GM23248 (cell line): ENCODE measurements at regions not wholly inside any gene's neighbourhood (a gene's known extent, or its start where the extent isn't known, plus 50 kb on each side); places are given as distances from the start of the nearest gene placed in this dataset.

Source experiments
- DNase-seq: peaks from one replicate; pipeline ENCODE4 v3.0.0-alpha.2; 2015
- H2AFZ ChIP-seq: fragments of 200-600 bp; sonication (generic); 2 replicates; pipeline ENCODE4 v1.6.1; 2016; ENCODE audit warnings: antibody characterized with exemption
- H3F3A ChIP-seq: fragments of 200-600 bp; sonication (generic); 2 replicates; pipeline ENCODE4 v1.6.1; 2016; ENCODE audit warnings: mild to moderate bottlenecking, antibody characterized with exemption, mixed run types; ENCODE audit not compliant: insufficient read depth
- H3K27ac ChIP-seq: fragments of 200-600 bp; sonication (generic); 2 replicates; pipeline ENCODE4 v1.5.1; 2016; ENCODE audit warnings: mild to moderate bottlenecking
- H3K27me3 ChIP-seq: fragments of 200-600 bp; sonication (generic); replicated peaks from 2 replicates; pipeline ENCODE4 v1.6.1; 2016; ENCODE audit warnings: mild to moderate bottlenecking; ENCODE audit not compliant: insufficient read depth
- H3K36me3 ChIP-seq: fragments of 200-600 bp; sonication (generic); 2 replicates; pipeline ENCODE4 v1.6.1; 2016; ENCODE audit warnings: low read depth, mild to moderate bottlenecking
- H3K4me1 ChIP-seq: fragments of 200-600 bp; sonication (generic); 2 replicates; pipeline ENCODE4 v1.6.1; 2016; ENCODE audit warnings: mild to moderate bottlenecking; ENCODE audit not compliant: insufficient read depth
- H3K4me2 ChIP-seq: fragments of 200-600 bp; sonication (generic); one replicate; pipeline ENCODE4 v1.6.1; 2016; ENCODE audit warnings: mild to moderate bottlenecking; ENCODE audit not compliant: unreplicated experiment
- H3K4me3 ChIP-seq: fragments of 200-600 bp; sonication (generic); 2 replicates; pipeline ENCODE4 v1.5.1; 2016; ENCODE audit warnings: mild to moderate bottlenecking
- H3K79me2 ChIP-seq: fragments of 200-600 bp; sonication (generic); 2 replicates; pipeline ENCODE4 v1.6.1; 2016; ENCODE audit warnings: mild to moderate bottlenecking; ENCODE audit not compliant: insufficient read depth
- H3K9ac ChIP-seq: fragments of 200-600 bp; sonication (generic); 2 replicates; pipeline ENCODE4 v1.6.1; 2016; ENCODE audit warnings: mild to moderate bottlenecking
- H3K9me2 ChIP-seq: fragments of 200-600 bp; sonication (generic); 2 replicates; pipeline ENCODE4 v1.6.1; 2016; ENCODE audit warnings: mixed run types, mild to moderate bottlenecking, moderate library complexity; ENCODE audit not compliant: insufficient read depth
- H3K9me3 ChIP-seq: fragments of 200-600 bp; sonication (generic); one replicate; pipeline ENCODE4 v1.6.1; 2017; ENCODE audit warnings: low read depth
- H4K20me1 ChIP-seq: fragments of 200-600 bp; sonication (generic); 2 replicates; pipeline ENCODE4 v1.6.0; 2016; ENCODE audit not compliant: insufficient read depth
- EZH2 ChIP-seq: fragments of 200-600 bp; sonication (generic); IDR thresholded peaks from 2 replicates; pipeline ENCODE4 v1.6.1; 2018; ENCODE audit warnings: antibody characterized with exemption, mild to moderate bottlenecking; ENCODE audit not compliant: insufficient read depth, poor library complexity, severe bottlenecking
- EZH2phosphoT487 ChIP-seq: fragments of 200-600 bp; sonication (generic); IDR thresholded peaks from 2 replicates; pipeline ENCODE4 v1.6.1; 2018; ENCODE audit warnings: antibody characterized with exemption, moderate library complexity, mild to moderate bottlenecking, low read depth; ENCODE audit not compliant: insufficient read depth
- WGBS, 2 experiments: methylation state at CpG; one replicate each; pipeline ENCODE4 v1.1.6; 2015 to 2017; ENCODE audit warnings: low lambda C conversion rate in 2 of 2, low coverage in 1 of 2; ENCODE audit errors: missing lambda C conversion rate in 2 of 2; 5-methylcytosine and 5-hydroxymethylcytosine counted together
- in situ Hi-C: fragments of 300-500 bp; cut with MboI; formaldehyde crosslinking; loops from 2 replicates; pipeline ENCODE4 v1.15.0; 2020

GRCh38 chr9:95791695-95792094 is 83.8 kb upstream of the ERCC6L2 start:
- Histone ChIP-seq H2AFZ (no peak overlapping the region), H3F3A (peaks cover 20% of the 10 kb centered on the region), H3K9me3 (no peaks in the 10 kb centered on the region), H3K27ac (no peak overlapping the region), H3K79me2 (no peaks in the 10 kb centered on the region), H3K4me3 (no peak overlapping the region), H3K36me3 (no peaks in the 10 kb centered on the region), H3K27me3 (peaks cover 44% of the 10 kb centered on the region), H4K20me1 (no peaks in the 10 kb centered on the region), H3K9me2 (no peaks in the 10 kb centered on the region), H3K4me1 (peaks cover 16% of the 10 kb centered on the region), H3K9ac (no peak overlapping the region), H3K4me2 (no peak overlapping the region)
- WGBS, 2 experiments = 83 to 94% methylated on average over 2 of the region's 2 CpGs
- DNase-seq = no peak
- in situ Hi-C loops = no loop called here
- TF ChIP-seq EZH2phosphoT487 = no peak
- no peak for TF ChIP-seq EZH2

- Histone ChIP-seq H4K20me1 (no peaks in the 10 kb centered on the region), H3K27ac (no peak overlapping the region), H3K4me2 (no peak overlapping the region), H3K9me3 (no peaks in the 10 kb centered on the region), H3K9me2 (no peaks in the 10 kb centered on the region), H3F3A (peaks cover 20% of the 10 kb centered on the region), H3K4me3 (no peak overlapping the region), H3K36me3 (no peaks in the 10 kb centered on the region), H3K79me2 (no peaks in the 10 kb centered on the region), H3K9ac (no peak overlapping the region), H3K4me1 (peaks cover 16% of the 10 kb centered on the region), H3K27me3 (peaks cover 46% of the 10 kb centered on the region), H2AFZ (no peak overlapping the region)
- no peak for DNase-seq
- in situ Hi-C loops = no loop called here
- no peak for TF ChIP-seq EZH2phosphoT487
- WGBS, 2 experiments = 61 to 72% methylated on average over 4 of the region's 4 CpGs
Measured at GRCh38 chr9:95791286-95791685, 84.2 kb upstream of the ERCC6L2 start.

- TF ChIP-seq EZH2phosphoT487 (no peak), EZH2 (no peak)
- DNase-seq = no peak
- peaks cover 3% of the 10 kb centered on the region for H3K4me1 ChIP-seq
- no peak overlapping the region for H3K4me3 ChIP-seq
- in situ Hi-C loops = loop anchor here (10.0 kb wide), 1 partner anchor 56 kb away; no protein-coding TSS in a partner anchor
- no peak overlapping the region for H2AFZ ChIP-seq
- peaks cover 61% of the 10 kb centered on the region for H3K27me3 ChIP-seq
- no peaks in the 10 kb centered on the region for H4K20me1 ChIP-seq
- no peaks in the 10 kb centered on the region for H3K9me2 ChIP-seq
- no peaks in the 10 kb centered on the region for H3K79me2 ChIP-seq
- no peak overlapping the region for H3K9ac ChIP-seq
- H3K4me2 ChIP-seq = no peak overlapping the region
- H3F3A ChIP-seq = peaks cover 5% of the 10 kb centered on the region
- H3K36me3 ChIP-seq = no peaks in the 10 kb centered on the region
- 28 to 32% methylated on average over 6 of the region's 6 CpGs for whole genome bisulfite sequencing, 2 experiments
- H3K9me3 ChIP-seq = no peaks in the 10 kb centered on the region
- H3K27ac ChIP-seq = no peak overlapping the region
Measured at GRCh38 chr9:95788521-95788991, 86.9 kb upstream of the ERCC6L2 start.

GRCh38 chr9:95788021-95788420 is 87.5 kb upstream of the ERCC6L2 start:
- Histone ChIP-seq H3K27ac (no peak overlapping the region), H3K9ac (no peak overlapping the region), H3K4me3 (no peak overlapping the region), H3K9me3 (no peaks in the 10 kb centered on the region), H3F3A (0 out of 2 replicates have a peak, but pooled peaks cover under 1% of the 10 kb centered on the region), H3K27me3 (peaks cover 61% of the 10 kb centered on the region), H3K4me2 (no peak overlapping the region), H3K79me2 (no peaks in the 10 kb centered on the region), H4K20me1 (no peaks in the 10 kb centered on the region), H3K36me3 (no peaks in the 10 kb centered on the region), H2AFZ (no peak overlapping the region), H3K9me2 (no peaks in the 10 kb centered on the region), H3K4me1 (no peaks in the 10 kb centered on the region)
- no peak for DNase-seq
- in situ Hi-C loops = loop anchor here (10.0 kb wide), 1 partner anchor 57 kb away; no protein-coding TSS in a partner anchor
- 19 to 20% methylated on average over 7 of the region's 7 CpGs for WGBS, 2 experiments
- no peak for TF ChIP-seq EZH2phosphoT487
- no peak for TF ChIP-seq EZH2

- no peak overlapping the region for H3K4me2 ChIP-seq
- H3K4me1 ChIP-seq = no peaks in the 10 kb centered on the region
- H3K4me3 ChIP-seq = no peak overlapping the region
- in situ Hi-C loops = loop anchor here (10.0 kb wide), 1 partner anchor 60 kb away; no protein-coding TSS in a partner anchor
- H3K79me2 ChIP-seq = no peaks in the 10 kb centered on the region
- 89 to 92% methylated on average over 3 of the region's 3 CpGs for WGBS, 2 experiments
- no peaks in the 10 kb centered on the region for H3K9me3 ChIP-seq
- H3K27ac ChIP-seq = no peak overlapping the region
- H3K9me2 ChIP-seq = no peaks in the 10 kb centered on the region
- no peaks in the 10 kb centered on the region for H3F3A ChIP-seq
- H4K20me1 ChIP-seq = no peaks in the 10 kb centered on the region
- TF ChIP-seq EZH2phosphoT487 = no peak
- no peak for TF ChIP-seq EZH2
- DNase-seq = no peak
- no peaks in the 10 kb centered on the region for H3K36me3 ChIP-seq
- no peak overlapping the region for H2AFZ ChIP-seq
- no peak overlapping the region for H3K9ac ChIP-seq
- peaks cover 48% of the 10 kb centered on the region for H3K27me3 ChIP-seq
Measured at GRCh38 chr9:95785209-95785608, 90.3 kb upstream of the ERCC6L2 start.
